ENCODE measurements at regions not wholly inside any gene's neighbourhood (a gene's known extent, or its start where the extent isn't known, plus 50 kb on each side); places are given as distances from the start of the nearest gene placed in this dataset.

GRCh38 chr2:236733156-236733555, 163.5 kb downstream of the ACKR3 start:
- H3K27me3 ChIP-seq, result no peaks in the 10 kb centered on the region
- H3K9me3 ChIP-seq, result no peaks in the 10 kb centered on the region
- intact Hi-C loops (cut with DNase I), result no loop called here
- ATAC-seq (no peak), DNase-seq (no peak)
- no peak overlapping the region for H3K27ac ChIP-seq
- no peaks in the 10 kb centered on the region for H3K36me3 ChIP-seq (replicated peaks in 1 of 2; ENCODE audit: insufficient read depth in 1 of 2, low read depth in 2 of 2)
- TF ChIP-seq CTCF (IDR thresholded peaks at IDR 0.05), result no peak
- no peak for TF ChIP-seq POLR2A (IDR thresholded peaks at IDR 0.05)
- 78 to 83% methylated on average over 3 of the region's 3 CpGs for WGBS, 2 donors
- H3K4me1 ChIP-seq, result no peaks in the 10 kb centered on the region
- no peak overlapping the region for H3K4me3 ChIP-seq

- H3K27me3 ChIP-seq, result no peaks in the 10 kb centered on the region
- no peaks in the 10 kb centered on the region for H3K4me1 ChIP-seq
- ATAC-seq (no peak), DNase-seq (no peak)
- intact Hi-C loops (cut with DNase I), result no loop called here
- no peak overlapping the region for H3K27ac ChIP-seq
- TF ChIP-seq POLR2A (IDR thresholded peaks at IDR 0.05), result no peak
- no peak for TF ChIP-seq CTCF (IDR thresholded peaks at IDR 0.05)
- H3K36me3 ChIP-seq (replicated peaks in 1 of 2; ENCODE audit: insufficient read depth in 1 of 2, low read depth in 2 of 2), result no peaks in the 10 kb centered on the region
- no peak overlapping the region for H3K4me3 ChIP-seq
- WGBS, 2 donors, result 81 to 92% methylated on average over 6 of the region's 6 CpGs
- H3K9me3 ChIP-seq, result no peaks in the 10 kb centered on the region
Observed at GRCh38 chr2:236735825-236736238, 166.2 kb downstream of the ACKR3 start.

GRCh38 chr2:236738030-236738429, 168.4 kb downstream of the ACKR3 start:
- H3K4me3 ChIP-seq, result no peak overlapping the region
- intact Hi-C loops (cut with DNase I), result no loop called here
- 77 to 84% methylated on average over 4 of the region's 4 CpGs for WGBS, 2 donors

GRCh38 chr2:236738896-236739295, 169.3 kb downstream of the ACKR3 start:
- H3K27ac ChIP-seq, result no peak overlapping the region
- no peaks in the 10 kb centered on the region for H3K27me3 ChIP-seq
- no peak for ATAC-seq
- 80 to 90% methylated on average over 2 of the region's 2 CpGs for WGBS, 2 donors
- no peaks in the 10 kb centered on the region for H3K9me3 ChIP-seq
- TF ChIP-seq POLR2A (IDR thresholded peaks at IDR 0.05) (no peak), CTCF (IDR thresholded peaks at IDR 0.05) (no peak)
- intact Hi-C loops (cut with DNase I), result no loop called here
- no peaks in the 10 kb centered on the region for H3K4me1 ChIP-seq
- H3K4me3 ChIP-seq, result no peak overlapping the region
- DNase-seq, result no peak
- no peaks in the 10 kb centered on the region for H3K36me3 ChIP-seq (replicated peaks in 1 of 2; ENCODE audit: insufficient read depth in 1 of 2, low read depth in 2 of 2)

More at GRCh38 chr2:236738030-236738429, 168.4 kb downstream of the ACKR3 start:
- ATAC-seq (no peak), DNase-seq (no peak)
- H3K36me3 ChIP-seq (replicated peaks in 1 of 2; ENCODE audit: insufficient read depth in 1 of 2, low read depth in 2 of 2), result no peaks in the 10 kb centered on the region
- H3K27me3 ChIP-seq, result no peaks in the 10 kb centered on the region
- no peaks in the 10 kb centered on the region for H3K9me3 ChIP-seq
- TF ChIP-seq POLR2A (IDR thresholded peaks at IDR 0.05) (no peak), CTCF (IDR thresholded peaks at IDR 0.05) (no peak)
- H3K4me1 ChIP-seq, result no peaks in the 10 kb centered on the region
- no peak overlapping the region for H3K27ac ChIP-seq

- no peak for DNase-seq
- intact Hi-C loops (cut with DNase I), result no loop called here
Observed at GRCh38 chr2:236739663-236740062, 170.0 kb downstream of the ACKR3 start.

More at GRCh38 chr2:236739663-236740062, 170.0 kb downstream of the ACKR3 start:
- no peak for TF ChIP-seq POLR2A (IDR thresholded peaks at IDR 0.05)
- TF ChIP-seq CTCF (IDR thresholded peaks at IDR 0.05), result no peak
- Histone ChIP-seq H3K27ac (no peak overlapping the region), H3K4me1 (no peaks in the 10 kb centered on the region), H3K36me3 (replicated peaks in 1 of 2; ENCODE audit: insufficient read depth in 1 of 2, low read depth in 2 of 2) (no peaks in the 10 kb centered on the region), H3K27me3 (no peaks in the 10 kb centered on the region), H3K4me3 (no peak overlapping the region), H3K9me3 (no peaks in the 10 kb centered on the region)
- no peak for ATAC-seq

Data from body of pancreas (tissue), 4 donors.